KBM-7 (cell line): ENCODE measurements at regions not wholly inside any gene's neighbourhood (a gene's known extent, or its start where the extent isn't known, plus 50 kb on each side); places are given as distances from the start of the nearest gene placed in this dataset.

ENCODE experiments used
- DNase-seq: peaks from one replicate; pipeline ENCODE4 v3.0.0-alpha.2; 2015
- in situ Hi-C: fragments of 300-500 bp; cut with MboI; formaldehyde crosslinking; loops from 2 replicates; pipeline ENCODE4 v1.14.3; 2020; ENCODE audit warnings: low sequenced_read_pairs, low pct_unique_long_range_greater_than_20kb, mixed read lengths

- in situ Hi-C loops: no loop called here
- DNase-seq: no peak
Measured at GRCh38 chr3:194738254-194739093, 52.8 kb downstream of the FAM43A start.

- in situ Hi-C loops: no loop called here
Measured at GRCh38 chr3:194739498-194740284, 54.0 kb downstream of the FAM43A start.

GRCh38 chr3:194740859-194741491 is 55.3 kb downstream of the FAM43A start:
- in situ Hi-C loops: no loop called here
- DNase-seq: no peak

More at GRCh38 chr3:194739498-194740284, 54.0 kb downstream of the FAM43A start:
- no peak for DNase-seq

DNA sequence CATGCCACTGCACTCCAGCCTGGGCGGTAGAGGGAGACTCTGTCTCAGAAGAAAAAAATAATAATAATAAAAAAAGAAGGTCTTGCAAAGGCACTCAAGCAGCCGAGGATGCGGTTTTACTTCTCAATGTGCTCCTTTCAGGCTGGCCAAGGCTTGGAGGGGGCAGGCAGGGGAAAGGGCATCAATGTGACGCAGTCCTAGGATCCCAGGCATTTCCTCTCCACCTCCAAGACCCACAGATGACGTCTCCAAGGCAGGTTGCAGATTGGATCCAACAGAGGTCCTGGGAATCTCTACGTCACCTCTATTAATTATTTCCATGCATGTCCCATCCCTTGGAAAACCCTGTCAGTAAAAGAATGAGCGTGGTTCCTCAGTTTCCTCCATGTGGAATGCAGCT is 56.2 kb downstream of the FAM43A start:
- DNase-seq: no peak
- in situ Hi-C loops: no loop called here

GRCh38 chr3:194744826-194745225 is 59.1 kb downstream of the FAM43A start:
- in situ Hi-C loops: no loop called here
- no peak for DNase-seq

GRCh38 chr3:194745422-194746184 is 59.9 kb downstream of the FAM43A start:
- peak; percentile 48 for DNase-seq
- in situ Hi-C loops: no loop called here

DNA sequence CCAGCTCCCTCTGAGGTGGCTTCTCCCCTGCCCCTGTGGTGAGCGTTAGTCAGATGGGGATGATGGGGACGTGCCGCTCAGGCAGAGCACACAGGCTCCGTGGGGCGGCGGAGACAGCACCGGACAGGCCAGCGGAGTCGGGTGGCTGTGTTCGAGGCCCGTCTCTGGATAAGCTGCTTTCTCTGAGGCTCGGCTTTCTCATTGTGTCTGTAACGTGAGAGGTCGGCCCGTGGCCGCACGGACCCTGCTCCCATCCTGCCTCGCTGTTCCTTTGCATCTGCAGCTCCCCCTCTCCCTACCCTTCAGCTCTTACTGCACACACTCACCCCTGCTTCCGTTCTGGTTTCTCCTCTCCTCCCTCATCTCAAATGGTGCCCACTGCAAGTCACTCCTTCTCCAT is 62.5 kb downstream of the FAM43A start:
- no peak for DNase-seq

DNA sequence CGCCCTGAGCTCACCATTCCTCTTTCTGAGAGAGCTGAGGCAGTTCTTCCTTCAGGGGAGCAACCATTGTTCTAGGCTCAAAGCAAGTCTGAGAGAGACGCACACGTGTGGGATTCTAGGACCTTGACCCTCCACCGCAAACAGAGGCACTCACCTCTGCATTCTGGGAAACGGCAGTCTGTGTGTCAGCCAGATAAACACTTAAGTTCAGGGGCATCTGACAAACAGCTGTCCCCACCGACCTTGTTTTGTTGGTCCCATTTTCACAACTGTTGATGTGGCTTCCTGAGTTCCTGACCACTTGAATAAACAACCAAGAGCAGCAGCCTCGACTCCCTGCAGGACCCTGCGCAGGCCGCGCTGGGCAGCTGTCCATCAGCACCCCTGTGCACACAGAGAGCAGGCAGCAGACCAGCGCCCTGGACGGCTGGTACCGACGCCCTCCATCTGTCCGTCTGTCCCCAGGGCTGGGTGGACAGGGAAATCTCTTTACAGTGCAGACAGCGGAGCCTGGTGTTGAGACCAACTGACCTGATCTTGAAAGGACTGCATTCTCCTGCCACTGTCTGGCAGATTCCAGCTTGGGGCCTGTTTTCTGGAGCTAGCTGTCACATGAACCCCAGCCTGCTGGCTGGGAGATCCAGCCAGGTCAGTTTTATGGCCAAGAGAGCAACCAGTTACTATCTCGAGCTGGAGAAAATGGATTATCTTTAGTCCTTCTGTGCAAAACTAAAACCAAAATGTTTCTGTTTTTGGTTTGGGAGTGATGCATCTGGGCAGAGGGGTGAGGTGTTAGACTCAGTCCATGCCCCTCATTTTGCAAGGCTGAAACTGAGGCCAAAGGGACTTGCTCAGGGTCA is 64.2 kb downstream of the FAM43A start:
- no peak for DNase-seq
- in situ Hi-C loops: no loop called here

More for the DNA sequence above, 62.5 kb downstream of the FAM43A start:
- in situ Hi-C loops: no loop called here

- in situ Hi-C loops: no loop called here
- DNase-seq: no peak
Measured at GRCh38 chr3:194750491-194750828, 64.8 kb downstream of the FAM43A start.

DNA sequence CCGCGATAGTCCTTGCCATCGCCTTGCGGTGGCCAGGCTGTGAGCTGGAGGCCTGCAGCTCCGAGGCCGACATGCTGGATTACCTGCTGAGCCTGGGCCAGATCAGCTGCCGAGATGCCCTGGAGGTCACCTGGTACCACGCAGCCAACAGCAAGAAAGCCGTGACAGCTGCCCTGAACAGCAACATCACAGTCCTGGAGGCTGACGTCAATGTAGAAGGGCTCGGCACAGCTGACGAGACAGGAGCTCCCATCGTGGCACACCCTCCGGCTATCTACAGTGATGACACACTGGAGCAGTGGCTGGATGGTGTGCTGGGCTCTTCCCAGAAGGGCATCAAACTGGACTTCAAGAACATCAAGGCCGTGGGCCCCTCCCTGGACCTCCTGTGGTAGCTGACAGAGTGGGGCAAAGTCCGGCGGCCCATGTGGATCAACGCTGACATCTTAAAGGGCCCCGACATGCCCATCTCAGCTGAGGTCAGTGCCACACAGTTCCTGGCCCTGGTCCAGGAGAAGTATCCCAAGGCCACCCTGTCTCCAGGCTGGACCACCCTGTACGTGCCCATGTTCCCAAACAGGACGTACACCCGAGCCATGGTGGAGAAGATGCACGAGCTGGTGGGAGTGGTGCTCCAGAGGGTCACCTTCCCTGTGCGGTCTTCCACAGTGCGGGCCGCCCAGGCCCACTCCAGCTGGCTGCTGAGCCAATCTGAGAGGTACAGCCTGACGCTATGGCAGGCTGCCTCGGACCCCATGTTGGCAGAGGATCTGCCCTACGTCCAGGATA is 70.2 kb downstream of the FAM43A start:
- in situ Hi-C loops: no loop called here

GRCh38 chr3:194756460-194756779 is 70.7 kb downstream of the FAM43A start:
- DNase-seq: no peak
- in situ Hi-C loops: no loop called here

More for the DNA sequence above, 70.2 kb downstream of the FAM43A start:
- DNase-seq: no peak

GRCh38 chr3:194756791-194757325 is 71.2 kb downstream of the FAM43A start:
- in situ Hi-C loops: no loop called here
- no peak for DNase-seq

DNA sequence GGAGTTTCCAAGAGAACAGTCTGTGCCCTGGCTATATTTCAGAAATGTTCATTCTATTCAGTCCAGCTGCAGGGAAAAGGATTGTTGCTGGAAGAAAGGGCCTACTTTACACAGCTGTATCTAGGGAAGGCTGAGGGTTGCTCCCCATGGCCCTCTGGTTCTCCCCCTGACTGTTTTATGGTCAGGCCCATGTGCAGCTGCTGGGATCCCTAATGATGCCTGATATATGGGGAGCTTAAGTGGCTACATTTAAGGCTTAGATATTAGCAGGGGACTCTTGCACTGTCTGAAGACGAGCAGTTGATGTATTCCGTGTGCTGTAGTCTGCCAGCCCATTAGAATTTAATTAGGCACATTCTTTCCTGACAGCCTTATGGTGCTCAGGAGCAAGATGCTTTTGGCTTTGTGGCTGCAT is 72.0 kb downstream of the FAM43A start:
- no peak for DNase-seq
- in situ Hi-C loops: no loop called here

GRCh38 chr3:194758716-194759115 is 73.0 kb downstream of the FAM43A start:
- no peak for DNase-seq
- in situ Hi-C loops: no loop called here

- no peak for DNase-seq
- in situ Hi-C loops: no loop called here
Measured at GRCh38 chr3:194760494-194761137, 74.9 kb downstream of the FAM43A start.

GRCh38 chr3:194761384-194761783 is 75.7 kb downstream of the FAM43A start:
- in situ Hi-C loops: no loop called here
- DNase-seq: no peak

DNA sequence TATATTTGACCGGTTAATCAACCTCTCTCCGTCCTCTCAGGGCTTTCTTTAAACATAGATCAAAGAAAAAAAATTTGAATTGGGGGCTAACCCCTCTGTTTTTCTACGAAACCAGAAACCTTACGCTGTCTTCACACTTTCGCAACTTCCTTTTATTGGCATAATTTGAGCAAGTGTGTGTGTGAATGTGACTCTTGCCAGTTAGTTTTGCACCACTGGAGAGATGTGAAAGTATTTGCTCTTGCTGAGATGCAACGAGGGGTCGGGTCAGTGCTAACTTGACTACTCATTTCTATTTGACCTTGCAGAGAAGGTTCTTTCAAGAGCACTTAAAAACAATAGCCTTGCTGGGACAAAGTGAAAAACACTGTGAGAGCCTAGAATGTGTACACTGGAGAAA is 81.2 kb downstream of the FAM43A start:
- in situ Hi-C loops: no loop called here
- DNase-seq: peak; percentile 55
